WTC11 (cell line): ENCODE measurements at regions not wholly inside any gene's neighbourhood (a gene's known extent, or its start where the extent isn't known, plus 50 kb on each side); places are given as distances from the start of the nearest gene placed in this dataset.
"Not testable (repeated sequence)": the region's sequence is repeated elsewhere in the genome, so short reads cannot be mapped to it uniquely, and the experiment has no call there.

Experiments used
- ARID4B ChIP-seq: sonication (generic); formaldehyde crosslinking; IDR thresholded peaks from 2 replicates; pipeline ENCODE4 v1.8.0; 2023; ENCODE audit warnings: missing genetic modification reagents, mild to moderate bottlenecking, borderline replicate concordance
- E2F1 ChIP-seq: sonication (generic); formaldehyde crosslinking; IDR thresholded peaks from 2 replicates; pipeline ENCODE4 v1.8.0; 2022; ENCODE audit warnings: mild to moderate bottlenecking, missing genetic modification reagents
- TEAD4 ChIP-seq: sonication (generic); formaldehyde crosslinking; IDR thresholded peaks from 2 replicates; pipeline ENCODE4 v1.8.0; 2022; ENCODE audit warnings: mild to moderate bottlenecking, missing genetic modification reagents
- USF1 ChIP-seq: sonication (generic); formaldehyde crosslinking; IDR thresholded peaks from 2 replicates; pipeline ENCODE4 v1.8.0; 2022; ENCODE audit warnings: mild to moderate bottlenecking, missing genetic modification reagents
- ZNF263 ChIP-seq: sonication (generic); formaldehyde crosslinking; IDR thresholded peaks from 2 replicates; pipeline ENCODE4 v1.8.1; 2022; ENCODE audit warnings: low read depth, mild to moderate bottlenecking, moderate library complexity, missing genetic modification reagents
- TF ChIP-seq, protein P1 (sequence below): sonication (generic); formaldehyde crosslinking; IDR thresholded peaks from 2 replicates; pipeline ENCODE4 v1.8.1; 2023; ENCODE audit warnings: mild to moderate bottlenecking, missing genetic modification reagents
- TF ChIP-seq, protein P2 (sequence below): sonication (generic); formaldehyde crosslinking; IDR thresholded peaks from 2 replicates; pipeline ENCODE4 v1.8.1; 2023; ENCODE audit warnings: mild to moderate bottlenecking, missing genetic modification reagents, moderate library complexity
- TF ChIP-seq, protein P3 (sequence below): fragments of 200-600 bp; IDR thresholded peaks from 2 replicates; pipeline ENCODE4 v1.8.0; 2022; ENCODE audit warnings: antibody characterized with exemption
- TF ChIP-seq, protein P4 (sequence below): sonication (generic); formaldehyde crosslinking; IDR thresholded peaks from 2 replicates; pipeline ENCODE4 v1.8.1; 2023; ENCODE audit warnings: mild to moderate bottlenecking, moderate library complexity, missing genetic modification reagents

DNA sequence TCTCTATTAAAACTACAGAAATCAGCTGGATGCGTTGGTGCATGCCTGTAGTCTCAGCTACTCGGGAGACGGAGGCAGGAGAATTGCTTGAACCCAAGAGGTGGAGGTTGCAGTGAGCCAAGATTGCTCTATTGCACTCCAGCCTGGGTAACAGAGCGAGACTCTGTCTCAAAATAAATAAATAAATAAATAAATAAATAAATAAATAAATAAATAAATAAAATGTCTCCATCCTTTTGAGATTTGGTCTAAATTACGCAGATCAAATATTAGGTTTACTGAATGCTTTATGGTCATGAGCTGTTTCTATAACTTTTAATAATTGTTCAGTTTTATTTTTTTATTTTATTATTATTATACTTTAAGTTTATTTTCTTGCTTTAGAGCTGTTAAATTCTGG is 344.0 kb upstream of the POU3F4 start:
- TF ChIP-seq E2F1, ZNF263, USF1, TEAD4, ARID4B (CRISPR knock-in tag): not testable (repeated sequence)
- TF ChIP-seq, protein P1, sequence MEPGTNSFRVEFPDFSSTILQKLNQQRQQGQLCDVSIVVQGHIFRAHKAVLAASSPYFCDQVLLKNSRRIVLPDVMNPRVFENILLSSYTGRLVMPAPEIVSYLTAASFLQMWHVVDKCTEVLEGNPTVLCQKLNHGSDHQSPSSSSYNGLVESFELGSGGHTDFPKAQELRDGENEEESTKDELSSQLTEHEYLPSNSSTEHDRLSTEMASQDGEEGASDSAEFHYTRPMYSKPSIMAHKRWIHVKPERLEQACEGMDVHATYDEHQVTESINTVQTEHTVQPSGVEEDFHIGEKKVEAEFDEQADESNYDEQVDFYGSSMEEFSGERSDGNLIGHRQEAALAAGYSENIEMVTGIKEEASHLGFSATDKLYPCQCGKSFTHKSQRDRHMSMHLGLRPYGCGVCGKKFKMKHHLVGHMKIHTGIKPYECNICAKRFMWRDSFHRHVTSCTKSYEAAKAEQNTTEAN (CRISPR knock-in tag), result not testable (repeated sequence)
- TF ChIP-seq, protein P2, sequence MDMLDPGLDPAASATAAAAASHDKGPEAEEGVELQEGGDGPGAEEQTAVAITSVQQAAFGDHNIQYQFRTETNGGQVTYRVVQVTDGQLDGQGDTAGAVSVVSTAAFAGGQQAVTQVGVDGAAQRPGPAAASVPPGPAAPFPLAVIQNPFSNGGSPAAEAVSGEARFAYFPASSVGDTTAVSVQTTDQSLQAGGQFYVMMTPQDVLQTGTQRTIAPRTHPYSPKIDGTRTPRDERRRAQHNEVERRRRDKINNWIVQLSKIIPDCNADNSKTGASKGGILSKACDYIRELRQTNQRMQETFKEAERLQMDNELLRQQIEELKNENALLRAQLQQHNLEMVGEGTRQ, result not testable (repeated sequence)
- TF ChIP-seq, protein P3, sequence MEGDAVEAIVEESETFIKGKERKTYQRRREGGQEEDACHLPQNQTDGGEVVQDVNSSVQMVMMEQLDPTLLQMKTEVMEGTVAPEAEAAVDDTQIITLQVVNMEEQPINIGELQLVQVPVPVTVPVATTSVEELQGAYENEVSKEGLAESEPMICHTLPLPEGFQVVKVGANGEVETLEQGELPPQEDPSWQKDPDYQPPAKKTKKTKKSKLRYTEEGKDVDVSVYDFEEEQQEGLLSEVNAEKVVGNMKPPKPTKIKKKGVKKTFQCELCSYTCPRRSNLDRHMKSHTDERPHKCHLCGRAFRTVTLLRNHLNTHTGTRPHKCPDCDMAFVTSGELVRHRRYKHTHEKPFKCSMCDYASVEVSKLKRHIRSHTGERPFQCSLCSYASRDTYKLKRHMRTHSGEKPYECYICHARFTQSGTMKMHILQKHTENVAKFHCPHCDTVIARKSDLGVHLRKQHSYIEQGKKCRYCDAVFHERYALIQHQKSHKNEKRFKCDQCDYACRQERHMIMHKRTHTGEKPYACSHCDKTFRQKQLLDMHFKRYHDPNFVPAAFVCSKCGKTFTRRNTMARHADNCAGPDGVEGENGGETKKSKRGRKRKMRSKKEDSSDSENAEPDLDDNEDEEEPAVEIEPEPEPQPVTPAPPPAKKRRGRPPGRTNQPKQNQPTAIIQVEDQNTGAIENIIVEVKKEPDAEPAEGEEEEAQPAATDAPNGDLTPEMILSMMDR, result not testable (repeated sequence)
- TF ChIP-seq, protein P4, sequence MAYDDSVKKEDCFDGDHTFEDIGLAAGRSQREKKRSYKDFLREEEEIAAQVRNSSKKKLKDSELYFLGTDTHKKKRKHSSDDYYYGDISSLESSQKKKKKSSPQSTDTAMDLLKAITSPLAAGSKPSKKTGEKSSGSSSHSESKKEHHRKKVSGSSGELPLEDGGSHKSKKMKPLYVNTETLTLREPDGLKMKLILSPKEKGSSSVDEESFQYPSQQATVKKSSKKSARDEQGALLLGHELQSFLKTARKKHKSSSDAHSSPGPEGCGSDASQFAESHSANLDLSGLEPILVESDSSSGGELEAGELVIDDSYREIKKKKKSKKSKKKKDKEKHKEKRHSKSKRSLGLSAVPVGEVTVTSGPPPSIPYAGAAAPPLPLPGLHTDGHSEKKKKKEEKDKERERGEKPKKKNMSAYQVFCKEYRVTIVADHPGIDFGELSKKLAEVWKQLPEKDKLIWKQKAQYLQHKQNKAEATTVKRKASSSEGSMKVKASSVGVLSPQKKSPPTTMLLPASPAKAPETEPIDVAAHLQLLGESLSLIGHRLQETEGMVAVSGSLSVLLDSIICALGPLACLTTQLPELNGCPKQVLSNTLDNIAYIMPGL (CRISPR knock-in tag), result not testable (repeated sequence)
